SKM-1 (cell line): ENCODE measurements at regions not wholly inside any gene's neighbourhood (a gene's known extent, or its start where the extent isn't known, plus 50 kb on each side); places are given as distances from the start of the nearest gene placed in this dataset.
A peak's percentile ranks its signal among the peaks of the same experiment; 100 is the strongest.
"Not testable (repeated sequence)": the region's sequence is repeated elsewhere in the genome, so short reads cannot be mapped to it uniquely, and the experiment has no call there.

Experiments
- DNase-seq: peaks from one replicate; lab custom pipeline; 2025; ENCODE audit not compliant: unreplicated experiment; lab: John Stamatoyannopoulos, UW

- DNase-seq, result no peak
Measured at GRCh38 chr1:214141486-214141885, 139.5 kb upstream of the SMYD2 start.

DNA sequence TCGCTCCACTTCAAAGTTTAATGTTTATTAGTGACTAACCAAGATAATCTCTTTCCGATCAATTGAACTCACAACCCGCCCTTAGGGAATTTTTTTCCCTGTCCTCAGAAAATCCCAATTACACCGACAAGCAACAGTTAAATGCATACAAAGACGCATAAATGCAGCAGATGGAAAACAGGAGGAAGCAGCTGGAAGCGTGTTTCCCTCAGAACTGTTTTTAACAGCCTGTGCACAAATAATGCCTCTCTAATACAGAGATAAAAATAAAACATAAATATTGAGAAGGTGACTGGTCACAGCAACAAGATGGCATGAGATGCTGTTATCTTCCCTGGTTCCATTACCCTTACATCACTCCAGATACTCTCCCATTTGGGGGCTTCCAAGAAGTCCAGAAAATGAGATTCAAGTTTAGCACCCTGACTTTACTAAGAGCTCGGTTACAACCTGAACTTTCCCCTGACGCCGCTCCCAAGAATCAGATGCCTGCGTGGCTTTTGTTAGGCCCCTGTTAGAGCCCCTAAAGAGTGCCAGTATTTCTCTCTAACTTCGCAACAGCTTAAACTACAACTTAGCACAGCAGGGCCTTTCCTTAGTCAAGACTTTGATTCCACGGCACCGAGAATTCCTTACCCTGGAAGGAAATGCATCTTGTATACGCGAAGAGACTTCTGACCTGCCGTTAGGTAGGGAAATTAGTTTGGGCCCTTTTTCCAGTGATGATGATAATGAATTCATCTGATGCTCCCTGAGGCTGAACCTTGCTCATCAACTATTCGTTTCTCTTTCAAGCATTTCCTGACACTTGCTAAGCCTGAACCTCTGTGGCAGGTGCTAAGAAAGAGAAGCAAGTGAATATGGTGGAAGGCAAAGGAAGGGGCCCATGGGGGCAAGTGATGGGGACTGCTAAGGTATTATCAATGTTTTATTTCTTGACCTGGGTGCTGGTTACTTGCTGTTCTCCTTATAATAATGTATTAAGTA, 137.7 kb upstream of the SMYD2 start:
- DNase-seq, result no peak

DNA sequence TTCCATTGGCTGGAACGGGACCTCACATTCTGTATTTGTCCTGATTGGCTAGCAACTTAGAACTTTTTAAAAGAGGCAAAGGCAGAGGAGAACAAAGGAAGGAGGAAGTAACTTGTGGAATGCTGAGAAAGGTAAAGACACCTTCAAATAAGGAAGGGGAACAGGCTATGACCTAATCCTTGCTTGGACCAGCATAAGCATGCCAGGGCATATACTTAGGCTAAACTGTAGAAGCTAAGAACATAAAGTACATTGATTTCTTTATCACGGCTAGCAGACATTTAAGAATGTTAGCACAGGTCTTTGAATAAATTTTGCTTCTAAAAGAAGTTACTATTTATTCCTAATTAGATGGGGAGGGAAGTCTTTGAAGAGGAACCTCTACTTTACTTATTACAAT, 136.4 kb upstream of the SMYD2 start:
- not testable (repeated sequence) for DNase-seq

GRCh38 chr1:214146523-214146922, 134.4 kb upstream of the SMYD2 start:
- no peak for DNase-seq

- DNase-seq, result no peak
Measured at GRCh38 chr1:214154596-214155292, 126.2 kb upstream of the SMYD2 start.

GRCh38 chr1:214155987-214156625, 124.9 kb upstream of the SMYD2 start:
- no peak for DNase-seq

- no peak for DNase-seq
Measured at GRCh38 chr1:214164173-214164572, 116.8 kb upstream of the SMYD2 start.

GRCh38 chr1:214165850-214166374, 115.0 kb upstream of the SMYD2 start:
- no peak for DNase-seq

- DNase-seq, result no peak
Measured at GRCh38 chr1:214174508-214175199, 106.3 kb upstream of the SMYD2 start.

DNA sequence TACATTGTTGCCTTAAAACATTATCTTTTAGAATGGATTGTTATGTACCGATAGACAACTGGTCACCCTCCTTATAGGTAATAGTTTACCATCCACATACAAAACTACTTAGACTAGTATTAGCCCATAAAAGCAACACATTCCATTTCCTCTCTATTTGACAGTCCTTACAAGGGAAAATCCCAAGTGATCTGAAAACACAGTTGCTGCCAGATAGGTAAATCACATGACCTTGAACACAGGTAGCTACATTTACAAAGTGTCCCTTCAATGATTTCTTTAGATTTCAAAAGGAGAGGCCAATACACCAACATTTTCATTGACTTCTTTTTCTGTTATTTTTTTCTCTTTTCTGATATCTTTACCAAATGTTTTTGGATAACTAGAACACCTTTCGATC, 102.9 kb upstream of the SMYD2 start:
- DNase-seq, result no peak

GRCh38 chr1:214184992-214185391, 96.0 kb upstream of the SMYD2 start:
- no peak for DNase-seq

DNA sequence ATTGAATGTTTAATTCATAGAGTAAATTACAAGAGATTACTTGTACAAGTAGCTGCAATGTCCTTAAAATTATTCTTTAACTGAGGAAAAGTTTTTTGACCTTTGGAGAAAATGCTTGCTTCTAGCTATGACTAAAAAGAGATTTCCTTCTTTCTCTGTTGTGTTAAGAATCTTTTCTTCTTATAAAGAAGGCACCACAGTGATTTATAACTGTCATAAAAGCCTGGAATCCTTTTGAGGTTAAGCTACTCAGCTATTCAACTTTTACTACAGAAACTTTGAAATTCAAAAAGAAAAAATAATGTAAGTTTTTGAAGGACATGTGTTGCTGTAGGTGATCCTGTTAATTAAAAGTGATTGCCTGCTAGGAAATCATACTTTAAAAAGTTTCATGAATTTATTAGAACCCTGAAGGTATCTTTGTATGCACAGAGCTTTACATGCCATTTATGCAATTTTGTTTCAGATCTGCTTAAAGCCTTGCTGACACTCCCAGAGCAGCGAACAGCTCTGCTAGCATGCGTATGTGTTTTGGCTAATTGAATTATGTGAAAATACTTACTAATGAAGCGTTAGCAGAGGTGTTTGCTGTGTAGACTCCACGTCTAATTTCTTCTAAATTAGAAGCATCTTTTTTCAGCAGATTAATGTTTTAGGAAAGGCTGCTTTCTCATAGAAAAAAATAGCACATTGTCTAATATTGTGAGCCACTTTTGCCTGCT, 94.7 kb upstream of the SMYD2 start:
- DNase-seq, result no peak

- DNase-seq, result no peak
Measured at GRCh38 chr1:214187121-214187900, 93.6 kb upstream of the SMYD2 start.

DNA sequence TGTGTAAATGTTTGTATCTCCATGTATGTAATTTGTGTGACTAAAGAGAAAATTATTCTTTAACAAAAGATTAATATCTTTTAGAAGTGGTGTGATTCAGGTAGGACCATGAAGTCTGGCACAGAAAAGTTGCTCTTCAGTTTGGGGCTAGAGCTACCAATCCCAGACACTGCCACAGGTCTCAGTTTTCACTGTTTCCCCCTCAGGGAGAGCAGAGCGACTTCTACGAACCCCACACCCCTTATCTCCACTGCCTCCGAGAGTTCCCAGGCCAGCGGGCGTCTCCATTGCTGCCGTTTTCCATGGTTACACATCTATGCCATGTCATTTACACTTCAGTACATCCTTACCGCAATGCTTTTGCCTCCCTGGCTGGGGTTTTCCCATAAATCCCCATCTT, 93.0 kb upstream of the SMYD2 start:
- DNase-seq, result no peak

GRCh38 chr1:214188835-214189234, 92.1 kb upstream of the SMYD2 start:
- DNase-seq, result no peak

DNA sequence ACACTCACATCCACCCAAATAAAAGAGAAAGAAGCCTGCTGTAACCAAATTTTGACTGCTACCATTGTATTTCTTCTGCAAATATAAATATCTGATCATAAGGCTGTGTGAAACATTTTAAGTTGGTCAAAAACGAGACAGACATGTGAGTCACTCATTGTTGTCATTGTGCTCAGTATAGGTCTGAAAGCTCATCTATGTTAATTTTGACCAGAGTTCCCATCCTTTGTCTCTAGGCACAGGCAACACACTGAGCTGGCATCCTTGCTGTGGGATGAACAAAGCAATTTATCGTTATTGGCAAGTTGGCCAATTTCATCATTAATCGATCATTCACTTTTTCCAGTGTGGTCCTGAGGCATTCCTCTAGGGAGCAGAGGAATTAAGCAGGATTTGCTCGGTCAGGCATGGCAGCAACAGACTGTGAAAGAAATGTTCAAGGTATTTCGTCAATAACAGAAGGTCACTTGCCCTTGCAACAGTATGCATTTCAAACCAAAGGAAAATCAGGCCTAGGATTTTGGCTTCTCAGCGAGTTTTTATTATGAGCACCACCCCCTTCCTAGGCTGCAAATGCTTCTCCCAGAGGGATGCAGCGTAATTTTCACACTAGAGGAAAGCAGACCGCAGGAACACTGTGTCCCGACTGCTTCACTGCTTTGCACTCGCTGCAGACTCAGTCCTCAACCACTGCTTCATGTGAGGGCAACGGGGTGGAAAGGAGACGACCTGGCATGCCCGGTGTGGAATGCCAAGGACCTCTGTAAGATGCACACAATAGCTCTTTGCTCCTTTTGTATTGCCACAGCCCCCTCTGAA, 87.9 kb upstream of the SMYD2 start:
- DNase-seq, result no peak

- no peak for DNase-seq
Measured at GRCh38 chr1:214193691-214194090, 87.3 kb upstream of the SMYD2 start.

DNA sequence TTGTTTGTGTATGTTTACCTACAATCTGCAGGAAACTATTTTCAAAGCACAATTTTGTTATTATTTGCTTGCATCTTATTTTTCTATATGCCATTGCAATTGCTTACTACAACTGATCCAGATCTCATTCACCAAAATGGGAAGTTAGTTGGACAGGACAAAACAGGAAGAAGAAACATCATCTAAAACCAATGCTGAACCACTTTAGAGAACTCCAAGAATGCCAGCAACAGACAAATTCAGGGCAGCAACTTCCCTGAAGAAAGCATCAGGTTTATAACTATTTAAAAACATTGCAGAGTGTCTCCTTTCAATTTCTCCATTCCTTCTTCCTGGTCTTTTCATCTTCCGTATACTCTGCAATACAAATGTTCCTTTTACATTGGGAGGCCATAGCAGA, 82.4 kb upstream of the SMYD2 start:
- peak; percentile 77 for DNase-seq

- no peak for DNase-seq
Measured at GRCh38 chr1:214199585-214199984, 81.4 kb upstream of the SMYD2 start.
